ENCODE measurements at regions not wholly inside any gene's neighbourhood (a gene's known extent, or its start where the extent isn't known, plus 50 kb on each side); places are given as distances from the start of the nearest gene placed in this dataset.

GRCh38 chr2:162908567-162908966, 70.0 kb upstream of the KCNH7 start:
- no peaks in the 10 kb centered on the region for H3K9me3 Mint-ChIP-seq (ENCODE audit: unreplicated experiment)
- intact Hi-C loops (cut with micrococcal nuclease) = no loop called here
- CTCF ChIA-PET = interaction anchor here (0.6 kb wide), 1 partner anchor 247 kb away, joined by 3 read pairs; no protein-coding TSS in a partner anchor
- no peaks in the 10 kb centered on the region for H3K4me1 Mint-ChIP-seq (ENCODE audit: insufficient read depth, unreplicated experiment)
- no peak overlapping the region for H3K27ac Mint-ChIP-seq (ENCODE audit: low read depth, unreplicated experiment)
- no TSS peak for BruUV-seq (replicated peaks)
- no peaks in the 10 kb centered on the region for H3K36me3 Mint-ChIP-seq (ENCODE audit: insufficient read depth, unreplicated experiment)
- no peak overlapping the region for H3K4me3 Mint-ChIP-seq (ENCODE audit: unreplicated experiment)
- POLR2A ChIA-PET = no interaction called here
- TF ChIP-seq, protein P1, sequence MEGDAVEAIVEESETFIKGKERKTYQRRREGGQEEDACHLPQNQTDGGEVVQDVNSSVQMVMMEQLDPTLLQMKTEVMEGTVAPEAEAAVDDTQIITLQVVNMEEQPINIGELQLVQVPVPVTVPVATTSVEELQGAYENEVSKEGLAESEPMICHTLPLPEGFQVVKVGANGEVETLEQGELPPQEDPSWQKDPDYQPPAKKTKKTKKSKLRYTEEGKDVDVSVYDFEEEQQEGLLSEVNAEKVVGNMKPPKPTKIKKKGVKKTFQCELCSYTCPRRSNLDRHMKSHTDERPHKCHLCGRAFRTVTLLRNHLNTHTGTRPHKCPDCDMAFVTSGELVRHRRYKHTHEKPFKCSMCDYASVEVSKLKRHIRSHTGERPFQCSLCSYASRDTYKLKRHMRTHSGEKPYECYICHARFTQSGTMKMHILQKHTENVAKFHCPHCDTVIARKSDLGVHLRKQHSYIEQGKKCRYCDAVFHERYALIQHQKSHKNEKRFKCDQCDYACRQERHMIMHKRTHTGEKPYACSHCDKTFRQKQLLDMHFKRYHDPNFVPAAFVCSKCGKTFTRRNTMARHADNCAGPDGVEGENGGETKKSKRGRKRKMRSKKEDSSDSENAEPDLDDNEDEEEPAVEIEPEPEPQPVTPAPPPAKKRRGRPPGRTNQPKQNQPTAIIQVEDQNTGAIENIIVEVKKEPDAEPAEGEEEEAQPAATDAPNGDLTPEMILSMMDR (IDR thresholded peaks at IDR 0.05; ENCODE audit: unreplicated experiment) = no peak
- peaks cover 30% of the 10 kb centered on the region for H3K27me3 Mint-ChIP-seq (ENCODE audit: insufficient read depth, unreplicated experiment)
- DNase-seq (ENCODE audit: unreplicated experiment) = no peak

DNA sequence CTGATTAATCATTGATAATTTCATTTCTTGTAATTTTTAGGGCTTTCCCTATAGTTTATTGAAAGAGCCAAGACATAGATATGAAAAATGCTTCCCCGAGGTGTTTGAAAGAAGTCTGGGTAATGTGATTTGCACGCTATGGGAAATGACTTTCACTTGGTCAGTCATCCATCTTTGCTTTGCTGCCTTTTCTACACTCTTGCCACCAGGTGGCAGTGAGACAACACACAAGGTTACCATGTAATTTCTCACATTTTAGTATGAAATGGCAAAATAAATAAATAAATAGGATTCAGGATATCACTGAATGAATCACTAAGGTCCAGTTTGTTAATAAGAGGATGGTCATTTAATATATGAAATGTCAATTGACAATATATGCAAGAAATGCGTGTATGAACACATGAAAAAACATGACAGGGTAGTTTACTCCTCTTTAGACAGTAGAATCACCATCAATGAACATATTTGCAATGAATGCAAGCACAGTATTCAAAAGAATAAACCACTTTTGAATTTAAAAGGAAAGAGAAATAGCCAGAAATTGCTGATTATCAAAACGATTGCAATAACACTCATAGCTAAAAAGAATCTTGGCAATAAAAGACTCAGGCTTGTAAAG, 52.2 kb upstream of the KCNH7 start:
- H3K4me1 Mint-ChIP-seq (ENCODE audit: insufficient read depth, unreplicated experiment) = no peaks in the 10 kb centered on the region
- ChIA-PET POLR2A (no interaction called here), CTCF (interaction anchor here (0.6 to 3.4 kb wide), 22 partner anchors 8 to 356 kb away, joined by 3 to 32 read pairs (median 4); no protein-coding TSS in a partner anchor)
- H3K27ac Mint-ChIP-seq (ENCODE audit: low read depth, unreplicated experiment) = no peak overlapping the region
- intact Hi-C loops (cut with micrococcal nuclease) = loop anchor here (1.0 to 10.0 kb wide), 3 partner anchors 74 to 1604 kb away; no protein-coding TSS in a partner anchor
- BruUV-seq (replicated peaks) = no TSS peak
- no peaks in the 10 kb centered on the region for H3K9me3 Mint-ChIP-seq (ENCODE audit: unreplicated experiment)
- TF ChIP-seq, protein P1 (IDR thresholded peaks at IDR 0.05; ENCODE audit: unreplicated experiment) = peak; percentile 85
- peak; percentile 80 for DNase-seq (ENCODE audit: unreplicated experiment)
- peaks cover 35% of the 10 kb centered on the region for H3K27me3 Mint-ChIP-seq (ENCODE audit: insufficient read depth, unreplicated experiment)
- H3K36me3 Mint-ChIP-seq (ENCODE audit: insufficient read depth, unreplicated experiment) = peaks cover 5% of the 10 kb centered on the region
- no peak overlapping the region for H3K4me3 Mint-ChIP-seq (ENCODE audit: unreplicated experiment)

GRCh38 chr2:162888652-162889051, 50.1 kb upstream of the KCNH7 start:
- POLR2A ChIA-PET = no interaction called here
- Mint-ChIP-seq H3K4me3 (ENCODE audit: unreplicated experiment) (no peak overlapping the region), H3K9me3 (ENCODE audit: unreplicated experiment) (no peaks in the 10 kb centered on the region), H3K27me3 (ENCODE audit: insufficient read depth, unreplicated experiment) (peaks cover 37% of the 10 kb centered on the region), H3K36me3 (ENCODE audit: insufficient read depth, unreplicated experiment) (peaks cover 5% of the 10 kb centered on the region), H3K4me1 (ENCODE audit: insufficient read depth, unreplicated experiment) (no peaks in the 10 kb centered on the region), H3K27ac (ENCODE audit: low read depth, unreplicated experiment) (no peak overlapping the region)
- no TSS peak for BruUV-seq (replicated peaks)
- CTCF ChIA-PET = interaction anchor here (1.9 to 2.1 kb wide), 2 partner anchors 245 to 266 kb away, joined by 7 to 23 read pairs; no protein-coding TSS in a partner anchor
- intact Hi-C loops (cut with micrococcal nuclease) = no loop called here
- TF ChIP-seq, protein P1 (IDR thresholded peaks at IDR 0.05; ENCODE audit: unreplicated experiment) = no peak
- DNase-seq (ENCODE audit: unreplicated experiment) = no peak
